ENCODE measurements at regions not wholly inside any gene's neighbourhood (a gene's known extent, or its start where the extent isn't known, plus 50 kb on each side); places are given as distances from the start of the nearest gene placed in this dataset.

DNA sequence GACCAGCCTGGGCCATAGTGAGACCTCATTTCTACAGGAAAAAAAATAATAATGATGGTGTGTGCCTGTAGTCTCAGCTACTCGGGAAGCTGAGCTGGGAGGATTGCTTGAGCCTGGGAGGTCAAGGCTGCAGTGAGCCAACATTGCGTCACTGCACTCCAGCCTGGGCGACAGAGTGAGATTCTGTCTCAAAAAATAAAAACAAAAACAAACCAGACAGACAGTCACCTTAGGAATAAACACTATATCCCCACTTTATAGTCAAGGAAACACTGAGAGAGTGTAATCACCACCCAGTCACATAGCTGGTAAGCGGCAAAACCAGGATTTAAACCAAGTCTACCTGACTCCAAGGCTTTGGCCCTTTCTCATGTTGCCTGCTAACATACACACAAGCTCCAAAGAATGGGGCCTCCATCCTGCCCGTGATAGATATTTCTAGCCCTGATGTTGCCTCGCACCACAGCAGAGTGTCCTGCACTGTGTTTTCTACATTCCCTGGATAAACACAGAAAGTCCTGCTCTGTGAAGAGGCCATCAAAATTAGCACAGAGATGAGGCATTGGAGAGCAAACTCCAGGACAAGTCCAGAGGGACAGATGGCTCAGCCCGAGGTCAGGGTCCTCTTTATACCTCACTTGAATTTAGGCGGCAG, 66.1 kb upstream of the SMURF2 start (continued):
- TF ChIP-seq, protein P1, sequence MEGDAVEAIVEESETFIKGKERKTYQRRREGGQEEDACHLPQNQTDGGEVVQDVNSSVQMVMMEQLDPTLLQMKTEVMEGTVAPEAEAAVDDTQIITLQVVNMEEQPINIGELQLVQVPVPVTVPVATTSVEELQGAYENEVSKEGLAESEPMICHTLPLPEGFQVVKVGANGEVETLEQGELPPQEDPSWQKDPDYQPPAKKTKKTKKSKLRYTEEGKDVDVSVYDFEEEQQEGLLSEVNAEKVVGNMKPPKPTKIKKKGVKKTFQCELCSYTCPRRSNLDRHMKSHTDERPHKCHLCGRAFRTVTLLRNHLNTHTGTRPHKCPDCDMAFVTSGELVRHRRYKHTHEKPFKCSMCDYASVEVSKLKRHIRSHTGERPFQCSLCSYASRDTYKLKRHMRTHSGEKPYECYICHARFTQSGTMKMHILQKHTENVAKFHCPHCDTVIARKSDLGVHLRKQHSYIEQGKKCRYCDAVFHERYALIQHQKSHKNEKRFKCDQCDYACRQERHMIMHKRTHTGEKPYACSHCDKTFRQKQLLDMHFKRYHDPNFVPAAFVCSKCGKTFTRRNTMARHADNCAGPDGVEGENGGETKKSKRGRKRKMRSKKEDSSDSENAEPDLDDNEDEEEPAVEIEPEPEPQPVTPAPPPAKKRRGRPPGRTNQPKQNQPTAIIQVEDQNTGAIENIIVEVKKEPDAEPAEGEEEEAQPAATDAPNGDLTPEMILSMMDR (CRISPR knock-in tag; IDR thresholded peaks at IDR 0.05), result no peak
- TF ChIP-seq SIN3A (IDR thresholded peaks at IDR 0.05; ENCODE audit: borderline replicate concordance, low read depth, low read length) (no peak), SALL1 (CRISPR knock-in tag; IDR thresholded peaks at IDR 0.05) (peak; percentile 73; the same call in 1 of the 2 replicates), GATAD1 (CRISPR knock-in tag; IDR thresholded peaks at IDR 0.05) (no peak; the same call in 1 of the 2 replicates), SIN3B (IDR thresholded peaks at IDR 0.05; ENCODE audit: low read length) (no peak), ZFP36L2 (CRISPR knock-in tag; IDR thresholded peaks at IDR 0.05) (no peak), ZMAT3 (CRISPR knock-in tag; conservative IDR thresholded peaks at IDR 0.05) (no peak), ZNF577 (CRISPR knock-in tag; IDR thresholded peaks at IDR 0.05; ENCODE audit: borderline replicate concordance, low read depth) (no peak), JARID2 (CRISPR knock-in tag; IDR thresholded peaks at IDR 0.05; ENCODE audit: insufficient replicate concordance) (no peak), ZNF460 (CRISPR knock-in tag; IDR thresholded peaks at IDR 0.05; ENCODE audit: borderline replicate concordance) (no peak), ZNF143 (CRISPR knock-in tag; IDR thresholded peaks at IDR 0.05) (no peak), SALL2 (CRISPR knock-in tag; IDR thresholded peaks at IDR 0.05) (no peak), ZNF543 (CRISPR knock-in tag; IDR thresholded peaks at IDR 0.05) (no peak), ZFY (CRISPR knock-in tag; IDR thresholded peaks at IDR 0.05) (no peak)
- TF ChIP-seq, protein P2, sequence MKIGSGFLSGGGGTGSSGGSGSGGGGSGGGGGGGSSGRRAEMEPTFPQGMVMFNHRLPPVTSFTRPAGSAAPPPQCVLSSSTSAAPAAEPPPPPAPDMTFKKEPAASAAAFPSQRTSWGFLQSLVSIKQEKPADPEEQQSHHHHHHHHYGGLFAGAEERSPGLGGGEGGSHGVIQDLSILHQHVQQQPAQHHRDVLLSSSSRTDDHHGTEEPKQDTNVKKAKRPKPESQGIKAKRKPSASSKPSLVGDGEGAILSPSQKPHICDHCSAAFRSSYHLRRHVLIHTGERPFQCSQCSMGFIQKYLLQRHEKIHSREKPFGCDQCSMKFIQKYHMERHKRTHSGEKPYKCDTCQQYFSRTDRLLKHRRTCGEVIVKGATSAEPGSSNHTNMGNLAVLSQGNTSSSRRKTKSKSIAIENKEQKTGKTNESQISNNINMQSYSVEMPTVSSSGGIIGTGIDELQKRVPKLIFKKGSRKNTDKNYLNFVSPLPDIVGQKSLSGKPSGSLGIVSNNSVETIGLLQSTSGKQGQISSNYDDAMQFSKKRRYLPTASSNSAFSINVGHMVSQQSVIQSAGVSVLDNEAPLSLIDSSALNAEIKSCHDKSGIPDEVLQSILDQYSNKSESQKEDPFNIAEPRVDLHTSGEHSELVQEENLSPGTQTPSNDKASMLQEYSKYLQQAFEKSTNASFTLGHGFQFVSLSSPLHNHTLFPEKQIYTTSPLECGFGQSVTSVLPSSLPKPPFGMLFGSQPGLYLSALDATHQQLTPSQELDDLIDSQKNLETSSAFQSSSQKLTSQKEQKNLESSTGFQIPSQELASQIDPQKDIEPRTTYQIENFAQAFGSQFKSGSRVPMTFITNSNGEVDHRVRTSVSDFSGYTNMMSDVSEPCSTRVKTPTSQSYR (CRISPR knock-in tag; IDR thresholded peaks at IDR 0.05; ENCODE audit: borderline replicate concordance), result no peak; the same call in 1 of the 2 replicates
- TF ChIP-seq, protein P3, sequence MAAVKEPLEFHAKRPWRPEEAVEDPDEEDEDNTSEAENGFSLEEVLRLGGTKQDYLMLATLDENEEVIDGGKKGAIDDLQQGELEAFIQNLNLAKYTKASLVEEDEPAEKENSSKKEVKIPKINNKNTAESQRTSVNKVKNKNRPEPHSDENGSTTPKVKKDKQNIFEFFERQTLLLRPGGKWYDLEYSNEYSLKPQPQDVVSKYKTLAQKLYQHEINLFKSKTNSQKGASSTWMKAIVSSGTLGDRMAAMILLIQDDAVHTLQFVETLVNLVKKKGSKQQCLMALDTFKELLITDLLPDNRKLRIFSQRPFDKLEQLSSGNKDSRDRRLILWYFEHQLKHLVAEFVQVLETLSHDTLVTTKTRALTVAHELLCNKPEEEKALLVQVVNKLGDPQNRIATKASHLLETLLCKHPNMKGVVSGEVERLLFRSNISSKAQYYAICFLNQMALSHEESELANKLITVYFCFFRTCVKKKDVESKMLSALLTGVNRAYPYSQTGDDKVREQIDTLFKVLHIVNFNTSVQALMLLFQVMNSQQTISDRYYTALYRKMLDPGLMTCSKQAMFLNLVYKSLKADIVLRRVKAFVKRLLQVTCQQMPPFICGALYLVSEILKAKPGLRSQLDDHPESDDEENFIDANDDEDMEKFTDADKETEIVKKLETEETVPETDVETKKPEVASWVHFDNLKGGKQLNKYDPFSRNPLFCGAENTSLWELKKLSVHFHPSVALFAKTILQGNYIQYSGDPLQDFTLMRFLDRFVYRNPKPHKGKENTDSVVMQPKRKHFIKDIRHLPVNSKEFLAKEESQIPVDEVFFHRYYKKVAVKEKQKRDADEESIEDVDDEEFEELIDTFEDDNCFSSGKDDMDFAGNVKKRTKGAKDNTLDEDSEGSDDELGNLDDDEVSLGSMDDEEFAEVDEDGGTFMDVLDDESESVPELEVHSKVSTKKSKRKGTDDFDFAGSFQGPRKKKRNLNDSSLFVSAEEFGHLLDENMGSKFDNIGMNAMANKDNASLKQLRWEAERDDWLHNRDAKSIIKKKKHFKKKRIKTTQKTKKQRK (IDR thresholded peaks at IDR 0.05; ENCODE audit: low read length), result no peak
- TF ChIP-seq, protein P4, sequence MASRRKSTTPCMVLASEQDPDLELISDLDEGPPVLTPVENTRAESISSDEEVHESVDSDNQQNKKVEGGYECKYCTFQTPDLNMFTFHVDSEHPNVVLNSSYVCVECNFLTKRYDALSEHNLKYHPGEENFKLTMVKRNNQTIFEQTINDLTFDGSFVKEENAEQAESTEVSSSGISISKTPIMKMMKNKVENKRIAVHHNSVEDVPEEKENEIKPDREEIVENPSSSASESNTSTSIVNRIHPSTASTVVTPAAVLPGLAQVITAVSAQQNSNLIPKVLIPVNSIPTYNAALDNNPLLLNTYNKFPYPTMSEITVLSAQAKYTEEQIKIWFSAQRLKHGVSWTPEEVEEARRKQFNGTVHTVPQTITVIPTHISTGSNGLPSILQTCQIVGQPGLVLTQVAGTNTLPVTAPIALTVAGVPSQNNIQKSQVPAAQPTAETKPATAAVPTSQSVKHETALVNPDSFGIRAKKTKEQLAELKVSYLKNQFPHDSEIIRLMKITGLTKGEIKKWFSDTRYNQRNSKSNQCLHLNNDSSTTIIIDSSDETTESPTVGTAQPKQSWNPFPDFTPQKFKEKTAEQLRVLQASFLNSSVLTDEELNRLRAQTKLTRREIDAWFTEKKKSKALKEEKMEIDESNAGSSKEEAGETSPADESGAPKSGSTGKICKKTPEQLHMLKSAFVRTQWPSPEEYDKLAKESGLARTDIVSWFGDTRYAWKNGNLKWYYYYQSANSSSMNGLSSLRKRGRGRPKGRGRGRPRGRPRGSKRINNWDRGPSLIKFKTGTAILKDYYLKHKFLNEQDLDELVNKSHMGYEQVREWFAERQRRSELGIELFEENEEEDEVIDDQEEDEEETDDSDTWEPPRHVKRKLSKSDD (CRISPR knock-in tag; IDR thresholded peaks at IDR 0.05; ENCODE audit: low read depth), result no peak
- TF ChIP-seq, protein P5, sequence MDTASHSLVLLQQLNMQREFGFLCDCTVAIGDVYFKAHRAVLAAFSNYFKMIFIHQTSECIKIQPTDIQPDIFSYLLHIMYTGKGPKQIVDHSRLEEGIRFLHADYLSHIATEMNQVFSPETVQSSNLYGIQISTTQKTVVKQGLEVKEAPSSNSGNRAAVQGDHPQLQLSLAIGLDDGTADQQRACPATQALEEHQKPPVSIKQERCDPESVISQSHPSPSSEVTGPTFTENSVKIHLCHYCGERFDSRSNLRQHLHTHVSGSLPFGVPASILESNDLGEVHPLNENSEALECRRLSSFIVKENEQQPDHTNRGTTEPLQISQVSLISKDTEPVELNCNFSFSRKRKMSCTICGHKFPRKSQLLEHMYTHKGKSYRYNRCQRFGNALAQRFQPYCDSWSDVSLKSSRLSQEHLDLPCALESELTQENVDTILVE (CRISPR knock-in tag; IDR thresholded peaks at IDR 0.05), result no peak

Data from HepG2 (cell line).